GM19023 (cell line): ENCODE measurements at regions not wholly inside any gene's neighbourhood (a gene's known extent, or its start where the extent isn't known, plus 50 kb on each side); places are given as distances from the start of the nearest gene placed in this dataset.
"Not testable (repeated sequence)": the region's sequence is repeated elsewhere in the genome, so short reads cannot be mapped to it uniquely, and the experiment has no call there.

Experiments used
- ATAC-seq: cut with Tn5 transposase; IDR thresholded peaks from one replicate; pipeline ENCODE4 v1.9.1; 2021; ENCODE audit warnings: mild to moderate bottlenecking, moderate library complexity; ENCODE audit not compliant: unreplicated experiment

DNA sequence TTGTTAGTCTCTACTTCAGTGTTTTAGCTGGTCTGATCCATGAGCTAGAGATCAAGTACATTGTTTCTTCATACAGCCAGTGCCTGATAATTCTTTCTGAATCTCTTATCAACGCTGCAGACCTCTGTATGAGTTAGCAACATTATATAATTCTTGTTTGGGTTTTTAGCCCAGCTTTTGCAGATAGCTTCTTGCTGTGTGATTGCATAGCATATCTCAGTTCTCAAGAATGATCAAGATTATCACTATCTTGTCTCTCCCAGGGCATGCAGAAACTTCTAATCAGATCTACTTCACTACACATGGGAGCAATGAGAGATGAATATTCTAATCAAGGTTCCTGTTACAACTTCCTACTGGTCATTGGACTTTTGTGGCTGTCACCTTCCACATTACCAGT is 158.3 kb downstream of the FAM174A start:
- ATAC-seq = no peak

DNA sequence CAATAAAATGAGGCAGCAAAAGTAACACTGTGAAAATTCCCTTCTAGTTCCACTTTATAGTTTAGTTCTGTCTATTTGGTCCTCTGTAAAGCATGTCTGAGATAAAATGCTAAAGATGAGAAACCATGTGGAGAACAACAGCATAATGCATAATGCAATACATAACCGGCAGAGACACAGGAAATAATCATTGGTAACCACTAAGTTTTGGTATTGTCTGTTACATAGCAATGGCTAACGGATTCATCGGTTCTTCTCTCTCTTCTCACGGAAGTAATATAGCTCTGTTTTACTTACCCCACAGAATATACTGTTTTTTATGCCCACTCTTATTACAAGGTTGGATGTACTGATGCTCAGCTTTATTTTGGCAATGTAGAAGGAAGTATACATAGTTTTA is 158.9 kb downstream of the FAM174A start:
- ATAC-seq = no peak

DNA sequence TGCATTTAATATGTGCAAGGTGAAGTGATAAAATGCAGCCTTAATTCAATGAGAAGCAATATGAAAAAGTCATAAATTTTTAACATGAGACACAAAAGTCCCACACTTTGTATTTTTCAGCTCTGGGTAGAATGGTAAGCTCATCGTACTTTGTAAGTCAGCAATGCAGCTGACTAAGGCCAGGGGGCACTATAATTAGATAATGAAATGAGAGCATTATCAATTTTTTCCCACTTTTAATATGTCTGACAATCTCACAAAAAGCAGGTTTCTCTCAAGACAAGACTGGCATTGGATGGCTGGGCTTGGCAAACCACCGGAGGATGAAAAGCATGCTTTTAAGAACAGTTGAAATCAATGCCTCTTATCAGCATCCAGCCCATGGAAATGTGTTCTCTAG is 162.8 kb downstream of the FAM174A start:
- no peak for ATAC-seq

DNA sequence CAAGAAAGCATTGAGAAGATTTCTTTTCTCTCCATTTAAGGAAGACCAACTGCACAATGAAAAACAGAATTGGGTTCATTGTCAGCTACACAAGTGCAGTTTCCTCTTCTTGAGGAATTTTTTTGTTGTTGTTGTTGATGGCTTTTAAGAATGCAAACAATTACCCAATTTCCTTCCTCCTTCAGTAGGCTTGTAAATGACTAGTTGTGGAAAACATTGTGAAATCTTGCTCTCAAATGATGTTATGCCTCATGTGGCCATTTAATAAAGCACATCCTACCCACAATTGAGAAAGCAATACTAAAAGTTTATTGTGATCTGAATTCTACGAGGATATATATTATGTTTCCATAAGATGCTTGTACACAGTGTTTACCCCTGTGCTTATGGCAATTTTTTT is 171.6 kb downstream of the FAM174A start:
- ATAC-seq = no peak

DNA sequence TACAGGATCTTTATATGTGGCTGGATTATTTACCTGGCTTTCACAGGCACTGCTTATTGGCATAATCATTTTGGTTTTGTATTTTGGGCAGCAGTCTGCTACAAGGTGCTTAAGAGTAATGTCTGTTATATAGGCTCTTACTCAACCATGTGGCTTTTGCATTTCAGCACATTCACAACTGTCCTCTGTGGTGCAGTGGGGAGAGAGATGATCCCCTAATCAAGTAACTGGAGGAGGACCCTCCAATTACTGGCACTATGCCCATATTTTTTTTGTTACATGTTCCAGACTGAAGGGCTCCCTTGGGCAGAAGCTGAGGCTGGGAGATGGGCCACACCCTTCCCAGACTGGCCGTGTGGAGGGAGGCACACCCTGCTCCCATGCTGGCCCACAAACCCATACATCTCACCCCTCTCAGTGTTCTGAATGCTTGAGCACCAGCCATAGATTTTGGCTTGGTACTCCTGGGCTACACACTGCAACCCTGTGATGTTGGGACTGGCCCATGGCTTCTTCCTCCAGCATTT is 173.5 kb downstream of the FAM174A start:
- no peak for ATAC-seq

DNA sequence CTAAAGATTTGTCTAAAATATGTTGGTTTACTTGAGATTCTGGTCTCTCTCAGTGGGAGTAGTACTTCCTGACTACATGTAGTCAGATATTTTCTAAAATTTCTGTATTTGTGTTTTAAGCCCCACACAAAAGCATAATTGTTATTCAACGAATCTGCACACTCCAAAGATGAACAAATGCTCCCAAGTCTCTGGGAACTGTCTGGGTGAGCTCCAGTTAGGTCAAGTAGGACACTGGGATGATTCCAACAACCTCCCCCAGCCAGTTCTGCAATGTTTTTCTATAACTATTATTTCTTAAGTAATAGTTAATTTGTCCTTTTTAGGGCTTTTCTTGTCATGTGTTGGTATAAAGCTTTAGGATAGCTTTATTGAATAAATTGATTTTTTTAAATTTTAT is 174.6 kb downstream of the FAM174A start:
- no peak for ATAC-seq

DNA sequence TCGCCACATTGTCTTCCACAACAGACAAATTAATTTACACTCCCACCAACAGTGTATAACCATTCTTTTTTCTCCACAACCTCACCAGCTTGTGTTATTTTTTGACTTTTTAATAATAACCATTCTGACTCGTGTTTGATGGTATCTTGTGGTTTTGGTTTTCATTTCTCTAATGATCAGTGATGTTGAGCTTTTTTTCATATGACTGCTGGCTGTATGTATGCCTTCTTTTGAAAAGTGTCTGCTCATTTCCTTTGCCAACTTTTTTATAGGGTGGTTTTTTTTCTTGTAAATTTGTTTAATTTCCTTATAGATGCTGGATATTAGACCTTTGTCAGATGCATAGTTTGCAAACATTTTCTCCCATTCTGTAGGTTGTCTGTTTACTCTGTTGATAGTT is 179.6 kb downstream of the FAM174A start:
- not testable (repeated sequence) for ATAC-seq

DNA sequence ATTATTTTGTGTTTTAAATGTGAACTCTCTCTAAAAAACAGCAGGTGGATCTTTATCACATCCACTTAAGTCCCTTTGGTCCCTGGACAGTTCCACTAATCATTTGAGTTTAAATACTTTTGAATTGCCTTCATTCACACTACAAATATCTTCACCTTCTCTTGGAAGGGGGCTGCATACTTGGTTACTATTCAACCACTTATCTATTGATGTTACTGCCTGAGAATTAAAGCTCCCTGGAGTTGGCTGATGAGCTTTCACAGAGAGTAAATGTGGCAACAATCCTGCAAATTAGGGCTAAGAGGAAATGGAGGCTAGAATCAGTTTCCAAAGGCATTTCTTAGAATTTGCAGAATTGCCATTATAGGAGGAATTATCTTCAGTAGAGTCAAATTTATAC is 180.4 kb downstream of the ST8SIA4 start:
- ATAC-seq = no peak

DNA sequence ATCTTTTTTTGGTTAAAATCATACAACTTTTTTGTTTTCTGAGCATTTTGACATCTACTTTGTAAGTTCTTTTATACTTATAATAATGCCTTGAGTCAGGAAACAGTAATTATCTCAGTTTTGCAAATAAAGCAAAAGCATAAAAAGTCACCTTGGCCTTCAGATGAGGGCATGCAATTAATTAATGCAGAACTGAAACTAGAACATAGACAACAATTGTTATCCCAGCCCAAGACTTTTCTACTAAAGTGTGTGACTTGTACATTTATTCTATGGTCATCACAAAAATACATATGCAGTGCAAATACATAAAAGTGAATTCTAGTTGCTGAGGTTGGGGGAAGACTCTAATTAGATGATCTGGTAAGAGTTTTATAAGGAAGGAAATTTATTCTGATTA is 179.9 kb downstream of the ST8SIA4 start:
- ATAC-seq = no peak

DNA sequence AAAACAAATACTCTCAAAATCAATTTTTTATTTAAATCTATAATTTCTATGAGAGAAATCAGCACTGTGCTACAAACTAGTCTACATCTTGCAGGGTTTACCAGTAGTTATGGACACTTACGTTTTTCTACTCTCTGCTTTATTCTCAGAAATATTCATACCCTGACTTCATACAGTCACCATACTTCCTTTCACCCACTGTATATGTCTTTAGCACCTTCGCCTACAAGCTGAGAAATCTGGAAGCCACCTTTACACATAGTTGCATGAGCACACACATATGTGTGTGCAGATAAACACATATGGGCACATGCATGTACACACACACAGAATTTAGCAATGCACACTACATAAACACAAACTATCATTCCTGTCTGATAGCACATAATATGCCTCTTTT is 177.0 kb downstream of the ST8SIA4 start:
- no peak for ATAC-seq

DNA sequence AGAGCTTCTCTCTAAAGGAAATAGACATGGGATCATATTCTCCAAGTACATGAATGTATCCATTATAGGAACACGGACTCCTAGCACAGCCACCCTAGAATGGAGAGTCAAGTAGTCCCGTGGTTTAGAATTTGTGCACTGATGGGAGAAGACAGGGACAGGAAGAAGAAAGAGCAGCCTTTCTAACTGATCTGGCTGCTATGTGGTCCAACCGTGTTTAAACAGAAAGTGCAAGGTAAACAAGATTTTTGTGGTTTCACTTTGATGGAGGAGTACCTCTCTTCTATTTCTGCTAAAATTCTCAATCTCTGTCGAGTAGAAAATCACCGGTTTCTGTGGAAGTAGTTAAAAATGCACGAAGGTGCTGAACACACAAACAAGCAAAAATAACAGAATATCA is 171.3 kb downstream of the ST8SIA4 start:
- ATAC-seq = peak; percentile 96

DNA sequence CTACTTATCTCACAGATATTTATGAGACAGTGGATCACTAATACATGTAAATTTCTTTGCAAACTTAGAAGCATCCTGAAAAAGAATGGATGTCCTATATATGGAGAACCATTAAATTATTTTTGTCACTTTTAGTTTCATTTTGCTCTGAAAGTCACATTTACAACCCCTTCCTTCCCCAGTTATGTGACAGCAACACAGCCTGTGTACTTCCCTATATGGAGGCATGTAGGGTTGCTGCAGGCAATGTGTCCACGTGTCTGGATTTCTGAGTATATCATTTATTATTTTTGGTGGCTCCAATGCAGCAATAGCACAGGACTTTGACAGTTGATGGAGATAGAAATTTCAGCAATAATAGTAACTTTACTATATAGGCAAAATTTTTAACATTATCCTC is 156.4 kb downstream of the ST8SIA4 start:
- ATAC-seq = peak; percentile 80

DNA sequence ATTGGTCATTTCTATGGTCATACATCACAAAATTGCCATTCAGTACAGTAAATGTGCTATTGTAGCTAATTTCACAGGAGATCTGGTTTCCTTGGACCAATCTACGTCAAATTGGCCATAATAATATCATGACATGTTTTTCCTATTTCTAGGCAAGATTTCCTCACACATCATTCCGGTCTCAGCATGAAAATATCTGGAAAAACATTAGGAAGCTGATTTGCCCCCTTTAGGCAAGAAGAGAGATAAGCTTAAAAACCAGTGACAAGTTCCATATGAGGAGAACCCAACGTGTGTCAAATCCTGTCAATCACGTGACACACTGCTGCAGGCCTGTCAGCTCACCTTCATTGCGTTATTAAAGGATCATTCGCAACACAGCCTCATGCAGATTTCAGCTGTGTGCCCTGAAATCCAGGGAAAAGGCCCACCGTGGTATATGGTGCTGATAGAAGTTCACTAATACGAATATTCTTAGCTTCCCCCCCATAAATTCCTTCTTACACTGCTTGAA is 153.3 kb downstream of the ST8SIA4 start:
- no peak for ATAC-seq

DNA sequence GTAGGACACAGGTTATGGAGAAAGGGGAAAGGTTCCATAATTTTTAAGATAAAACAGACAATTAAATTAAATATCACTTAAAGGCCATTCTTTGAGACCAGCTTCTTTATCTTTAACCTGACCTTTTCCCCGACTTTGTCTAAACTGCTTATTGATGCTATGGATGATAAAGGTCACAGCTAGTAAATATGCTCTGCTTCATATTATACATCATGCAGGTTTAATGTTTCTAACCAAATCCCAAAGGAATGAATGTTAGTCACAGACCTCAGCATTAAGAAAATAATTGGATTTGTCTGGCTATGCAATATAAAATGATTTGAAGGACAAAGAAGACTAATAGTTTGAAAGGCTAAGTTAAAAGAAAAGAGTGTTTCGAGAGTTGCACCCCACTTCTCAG is 147.6 kb downstream of the ST8SIA4 start:
- no peak for ATAC-seq
